GM18867 (cell line): ENCODE measurements at regions not wholly inside any gene's neighbourhood (a gene's known extent, or its start where the extent isn't known, plus 50 kb on each side); places are given as distances from the start of the nearest gene placed in this dataset.
"Not testable (repeated sequence)": the region's sequence is repeated elsewhere in the genome, so short reads cannot be mapped to it uniquely, and the experiment has no call there.

Experiments
- ATAC-seq: cut with Tn5 transposase; IDR thresholded peaks from one replicate; pipeline ENCODE4 v1.9.1; 2021; ENCODE audit warnings: mild to moderate bottlenecking, moderate library complexity; ENCODE audit not compliant: unreplicated experiment

DNA sequence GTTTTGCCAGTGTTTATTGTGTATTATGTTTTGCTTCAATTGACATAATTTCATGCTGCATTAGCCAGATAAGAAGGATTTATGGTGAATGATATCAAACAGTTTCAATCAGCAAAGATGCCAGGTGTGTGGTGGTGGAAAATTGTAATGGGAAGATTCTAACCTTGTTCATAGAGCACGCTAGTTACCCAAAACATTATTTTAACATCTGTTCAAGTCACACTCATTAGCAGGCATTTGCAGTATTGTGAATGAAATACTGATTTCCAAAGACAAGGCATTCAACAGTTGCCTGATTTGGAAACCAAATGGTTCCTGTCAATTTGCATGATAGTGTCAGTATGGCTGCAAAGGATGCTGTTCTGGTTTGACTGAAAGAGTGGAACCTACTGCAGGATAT, 129.7 kb downstream of the EPC1 start:
- ATAC-seq, result no peak

DNA sequence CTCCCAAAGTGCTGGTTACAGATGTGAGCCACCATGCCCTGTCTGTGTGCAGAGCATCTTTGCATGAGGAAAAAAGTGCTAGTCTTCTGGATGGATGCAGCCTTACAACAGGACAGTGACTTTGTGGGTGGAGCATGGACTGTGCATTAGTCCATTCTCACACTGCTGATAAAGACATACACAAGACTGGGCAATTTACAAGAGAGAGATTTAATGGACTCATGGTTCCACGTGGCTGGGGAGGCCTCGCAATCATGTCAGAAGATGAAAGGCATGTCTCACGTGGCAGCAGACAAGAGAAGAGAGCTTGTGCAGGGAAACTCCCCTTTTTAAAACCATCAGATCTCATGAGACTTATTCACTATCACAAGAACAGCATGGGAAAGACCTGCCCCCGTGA, 133.1 kb downstream of the EPC1 start:
- not testable (repeated sequence) for ATAC-seq

DNA sequence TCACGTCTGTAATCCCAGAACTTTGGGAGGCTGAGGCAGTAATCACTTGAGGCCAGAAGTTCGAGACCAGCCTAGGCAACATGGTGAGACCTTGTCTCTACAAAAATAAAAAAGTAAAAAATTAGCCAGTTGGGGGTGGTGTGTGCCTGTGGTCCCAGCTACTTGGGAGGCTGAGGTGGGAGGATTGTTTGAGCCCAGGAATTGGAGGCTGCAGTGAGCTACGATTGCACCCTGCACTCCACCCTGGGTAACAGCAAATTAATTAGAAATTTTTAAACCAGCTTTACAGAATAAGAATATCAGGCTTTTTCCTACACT, 136.0 kb downstream of the EPC1 start:
- no peak for ATAC-seq

DNA sequence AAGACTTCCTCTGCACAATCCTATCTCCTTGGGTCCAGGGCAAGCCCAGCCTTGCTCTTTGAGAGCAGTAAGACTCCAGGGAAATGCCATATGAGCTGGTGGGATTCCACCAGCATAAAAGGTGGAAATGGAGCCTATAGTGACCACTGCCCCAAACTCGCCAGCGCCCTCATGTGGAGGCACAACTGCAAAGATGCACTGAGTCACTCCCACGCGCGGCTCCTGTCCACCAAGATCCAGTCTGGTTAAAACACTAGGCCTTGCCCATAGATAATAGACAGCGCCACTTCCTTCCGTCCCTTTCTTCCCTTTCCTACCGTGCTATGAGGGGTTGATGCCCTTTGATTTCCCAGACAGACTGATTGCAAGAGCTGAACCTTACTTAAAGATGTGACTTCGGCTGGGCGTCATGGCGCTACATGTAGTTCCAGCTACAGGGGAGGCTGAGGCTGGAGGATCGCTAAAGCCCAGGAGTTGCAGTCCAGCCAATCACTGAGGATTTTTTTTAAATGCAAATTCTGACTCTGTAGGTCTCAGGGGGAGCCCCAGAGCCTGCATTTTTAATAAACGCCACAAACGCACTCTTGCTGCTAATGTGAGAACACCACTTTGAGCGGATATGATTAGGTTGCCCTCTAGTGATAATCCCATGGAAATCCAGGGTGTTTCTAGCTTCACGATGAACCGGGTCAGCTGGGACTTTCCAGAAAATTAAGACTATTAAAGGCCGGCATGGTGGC, 136.5 kb downstream of the EPC1 start:
- ATAC-seq, result peak; percentile 49

DNA sequence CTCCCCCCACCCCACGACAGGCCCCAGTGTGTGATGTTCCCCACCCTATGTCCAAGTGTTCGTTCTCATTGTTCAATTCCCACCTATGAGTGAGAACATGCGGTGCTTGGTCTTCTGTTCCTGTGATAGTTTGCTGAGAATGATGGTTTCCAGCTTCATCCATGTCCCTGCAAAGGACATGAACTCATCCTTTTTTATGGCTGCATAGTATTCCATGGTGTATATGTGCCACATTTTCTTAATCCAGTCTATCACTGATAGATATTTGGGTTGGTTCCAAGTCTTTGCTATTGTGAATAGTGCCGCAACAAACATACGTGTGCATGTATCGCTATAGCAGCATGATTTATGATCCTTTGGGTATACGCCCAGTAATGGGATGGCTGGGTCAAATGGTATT, 139.0 kb downstream of the EPC1 start:
- ATAC-seq, result not testable (repeated sequence)

DNA sequence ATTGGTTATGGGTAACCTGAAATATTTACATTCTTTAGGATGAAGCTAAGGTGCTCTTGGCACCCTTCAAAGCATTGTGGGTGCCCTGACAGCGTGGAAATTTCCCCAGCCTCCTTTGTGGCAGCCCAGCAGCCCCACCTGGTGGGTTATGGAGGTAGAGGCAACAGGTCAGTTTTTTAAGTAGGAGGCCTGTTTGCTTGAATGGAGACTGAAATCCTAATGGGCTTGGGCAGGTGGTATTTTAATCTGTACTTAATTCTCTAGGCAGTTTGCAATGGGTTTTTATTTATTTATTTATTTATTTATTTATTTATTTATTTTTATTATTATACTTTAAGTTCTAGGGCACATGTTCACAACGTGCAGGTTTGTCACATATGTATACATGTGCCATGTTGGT, 139.4 kb downstream of the EPC1 start:
- ATAC-seq, result peak; percentile 84

DNA sequence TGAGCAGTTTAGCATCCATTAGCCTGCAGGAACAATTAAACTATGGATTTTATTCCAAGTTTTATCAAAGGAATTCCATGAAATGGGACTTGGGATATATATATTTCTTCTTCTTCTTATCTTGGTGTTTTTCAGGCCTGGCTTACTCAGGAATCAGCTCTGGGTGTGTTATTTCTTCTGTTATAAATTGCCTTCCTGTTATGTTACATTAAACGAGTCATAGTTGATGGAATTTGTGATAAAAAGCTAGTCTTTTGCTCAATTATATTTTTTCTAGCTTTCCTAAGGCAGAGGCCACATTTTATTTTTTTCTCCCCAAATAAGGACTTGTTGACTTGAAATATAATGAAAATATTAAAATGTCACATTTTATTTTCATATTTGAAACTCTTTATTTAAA, 141.3 kb downstream of the EPC1 start:
- no peak for ATAC-seq

DNA sequence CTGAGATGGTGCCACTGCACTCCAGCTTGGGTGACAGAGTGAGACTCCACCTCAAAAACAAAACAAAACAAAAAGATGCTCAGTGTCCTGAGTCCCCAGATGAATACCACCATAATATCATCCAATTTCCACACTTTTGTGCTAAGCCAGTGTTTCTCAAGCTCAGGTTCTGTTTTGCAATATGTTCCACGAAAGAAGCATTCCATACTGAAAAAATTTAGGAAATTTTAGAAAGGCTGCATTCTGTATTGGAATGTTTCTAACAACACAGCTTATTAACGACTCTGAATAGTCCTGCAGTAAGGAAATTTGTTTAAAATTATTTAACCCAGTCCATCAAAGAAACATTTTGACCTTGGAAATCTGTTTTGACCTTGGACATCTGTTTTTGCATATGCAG, 142.4 kb downstream of the EPC1 start:
- no peak for ATAC-seq

DNA sequence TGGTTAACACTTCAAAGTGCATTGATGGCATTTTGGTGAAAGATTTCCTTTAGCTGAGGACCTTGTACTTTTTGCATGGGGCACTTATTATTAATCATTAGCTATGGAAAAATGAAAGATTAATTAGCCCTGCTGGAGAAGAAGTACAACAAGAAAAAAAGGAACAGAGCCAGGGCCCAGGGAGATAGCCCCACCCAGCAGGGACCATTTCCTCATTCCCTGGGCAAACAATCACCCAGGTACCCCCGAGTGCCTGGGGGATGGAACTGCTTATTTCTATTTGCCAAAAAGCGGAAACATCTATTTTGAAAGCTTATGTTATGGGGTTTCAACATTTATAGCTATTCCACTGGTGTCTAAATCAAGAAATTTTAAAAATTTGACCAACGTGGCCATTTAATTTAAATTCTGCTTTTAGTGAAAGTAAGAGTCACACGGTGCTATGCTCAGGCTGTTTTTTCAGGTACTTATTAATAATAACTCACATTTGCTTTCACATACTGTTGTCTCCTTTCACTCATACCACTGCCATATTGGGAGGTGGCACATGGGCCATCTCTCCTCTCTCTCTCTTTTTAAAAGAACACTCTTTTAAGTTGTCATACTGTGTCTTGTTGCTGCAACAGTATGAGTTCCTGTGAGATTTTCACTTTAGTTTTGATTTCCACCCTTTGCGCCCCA, 143.6 kb upstream of the KIF5B start:
- no peak for ATAC-seq

DNA sequence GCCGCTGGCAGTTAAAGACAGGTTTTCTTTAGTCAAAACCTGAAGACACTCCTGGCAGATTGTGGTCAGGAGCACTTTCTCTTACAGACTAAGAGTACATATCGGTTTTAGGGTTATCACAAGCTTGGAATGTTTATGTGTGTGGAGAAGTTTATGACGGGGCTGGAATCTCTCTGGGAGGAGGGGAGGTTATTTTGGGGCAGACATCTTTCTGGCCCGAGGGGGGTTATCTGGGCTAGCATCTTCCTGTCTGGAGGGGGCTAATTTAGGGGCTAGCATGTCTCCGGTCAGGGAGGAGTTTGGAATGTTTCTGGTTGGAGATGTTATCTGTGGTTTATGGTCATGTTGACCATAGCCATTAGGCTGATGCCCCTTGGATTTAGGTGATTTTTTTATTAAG, 141.2 kb upstream of the KIF5B start:
- ATAC-seq, result no peak

DNA sequence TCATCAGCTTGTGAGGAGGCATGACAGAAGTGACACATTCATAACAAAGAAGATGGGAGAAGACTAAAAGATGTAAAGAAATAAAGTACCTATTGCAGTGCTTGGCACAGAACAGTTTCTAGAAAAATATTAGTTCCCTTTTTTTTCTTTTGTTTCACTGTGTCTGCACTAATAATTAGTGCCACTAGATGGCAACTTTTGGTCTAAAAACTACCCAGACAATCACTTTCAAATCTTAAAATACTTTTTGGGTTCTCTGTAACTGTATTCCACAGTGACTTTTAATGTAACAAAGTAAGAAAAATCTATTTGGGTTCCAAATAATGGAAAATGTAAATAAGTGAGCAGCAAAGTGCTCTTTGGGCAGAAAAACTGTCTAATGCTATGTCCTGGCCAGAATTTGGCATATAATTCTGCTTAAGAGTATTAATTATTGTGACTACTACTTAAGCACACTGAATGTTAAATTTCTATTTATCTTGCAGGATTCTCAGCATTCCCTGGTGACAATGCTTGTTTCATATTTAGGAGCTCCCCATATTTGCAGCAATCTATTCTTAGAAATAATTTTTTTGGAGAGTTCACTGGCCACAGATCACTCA, 134.8 kb upstream of the KIF5B start:
- ATAC-seq, result peak; percentile 73

DNA sequence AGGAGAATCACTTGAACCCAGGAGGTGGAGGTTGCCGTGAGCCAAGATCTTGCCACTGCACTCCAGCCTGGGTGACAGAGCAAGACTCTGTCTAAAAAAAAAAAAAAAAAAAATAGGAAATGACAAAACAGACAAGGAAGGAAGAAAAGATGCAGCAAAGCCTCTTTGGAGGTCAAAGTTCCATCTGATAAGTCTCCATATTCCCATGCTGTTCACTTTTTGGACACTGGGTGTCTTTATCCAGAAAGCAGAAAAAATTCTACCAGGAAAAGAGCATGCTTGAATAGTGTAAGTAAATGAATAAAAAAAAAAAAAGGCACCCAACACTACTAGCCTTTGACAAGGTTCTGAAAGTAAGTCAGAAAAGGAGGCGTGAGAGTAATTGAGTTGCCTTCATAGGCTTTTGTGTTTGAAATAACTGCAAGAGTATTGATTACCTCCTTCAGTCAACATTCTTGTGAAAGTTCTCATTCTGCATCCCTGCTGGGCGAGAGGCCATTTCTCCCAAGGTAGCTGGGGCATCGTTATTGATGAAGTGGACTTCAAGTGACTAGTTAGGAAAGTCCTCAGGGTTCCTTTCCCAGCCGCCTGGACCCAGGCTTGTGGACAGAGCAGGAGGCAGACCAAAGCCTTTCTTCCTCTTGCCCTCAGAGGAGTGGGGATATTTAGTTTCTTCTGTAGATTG, 133.3 kb upstream of the KIF5B start:
- no peak for ATAC-seq

DNA sequence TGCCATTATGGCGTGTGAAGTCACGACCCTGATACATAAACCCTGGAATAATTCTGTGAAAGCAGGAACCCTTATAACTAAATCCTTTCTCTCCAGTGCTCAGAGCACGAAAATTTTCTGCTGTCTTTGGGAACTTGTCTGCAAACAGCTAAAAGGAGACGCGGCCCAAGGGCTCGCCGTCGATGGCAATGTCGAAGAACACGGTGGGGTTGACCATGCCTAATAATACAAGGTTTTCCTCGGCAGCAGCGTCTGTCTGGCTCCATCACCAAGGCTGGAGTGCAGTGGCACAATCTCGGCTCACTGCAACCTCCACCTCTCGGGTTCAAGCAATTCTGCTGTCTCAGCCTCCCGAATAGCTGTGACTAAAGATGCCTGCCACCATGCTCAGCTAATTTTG, 132.4 kb upstream of the KIF5B start:
- ATAC-seq, result not testable (repeated sequence)

DNA sequence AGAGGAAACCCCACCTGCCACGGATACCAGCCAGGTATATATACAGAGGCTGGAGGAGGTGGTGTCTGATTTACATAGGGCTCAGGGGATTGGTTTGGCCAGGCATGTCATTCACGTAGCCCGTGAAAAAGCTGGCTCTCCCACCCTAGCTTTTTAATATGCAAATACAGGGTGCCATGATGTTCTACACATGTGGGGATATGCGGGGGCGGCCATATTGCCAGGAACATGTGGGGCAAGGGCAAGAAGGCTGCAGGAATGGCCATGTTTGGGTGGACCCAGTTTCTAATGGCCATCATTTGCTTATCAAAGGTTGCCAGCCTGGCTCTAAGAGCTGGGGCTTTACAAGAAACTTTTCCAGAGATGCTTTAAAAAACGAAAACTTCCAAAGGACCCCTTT, 131.5 kb upstream of the KIF5B start:
- ATAC-seq, result no peak

DNA sequence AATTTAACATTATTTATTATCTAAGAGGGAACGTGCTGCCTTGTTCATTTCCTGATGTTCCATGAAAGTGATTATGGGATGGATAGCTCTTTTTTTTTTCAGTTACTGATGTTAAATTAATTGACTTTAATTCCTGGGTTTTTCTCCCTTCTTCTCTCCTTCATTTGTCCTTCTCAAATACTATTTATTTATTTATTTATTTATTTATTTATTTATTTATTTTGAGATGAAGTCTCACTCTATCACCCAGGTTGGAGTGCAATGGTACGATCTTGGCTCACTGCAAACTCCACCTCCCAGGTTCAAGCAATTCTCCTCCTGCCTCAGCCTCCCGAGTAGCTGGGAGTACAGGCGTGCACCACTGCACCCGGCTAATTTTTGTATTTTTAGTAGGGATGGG, 127.4 kb upstream of the KIF5B start:
- ATAC-seq, result not testable (repeated sequence)

DNA sequence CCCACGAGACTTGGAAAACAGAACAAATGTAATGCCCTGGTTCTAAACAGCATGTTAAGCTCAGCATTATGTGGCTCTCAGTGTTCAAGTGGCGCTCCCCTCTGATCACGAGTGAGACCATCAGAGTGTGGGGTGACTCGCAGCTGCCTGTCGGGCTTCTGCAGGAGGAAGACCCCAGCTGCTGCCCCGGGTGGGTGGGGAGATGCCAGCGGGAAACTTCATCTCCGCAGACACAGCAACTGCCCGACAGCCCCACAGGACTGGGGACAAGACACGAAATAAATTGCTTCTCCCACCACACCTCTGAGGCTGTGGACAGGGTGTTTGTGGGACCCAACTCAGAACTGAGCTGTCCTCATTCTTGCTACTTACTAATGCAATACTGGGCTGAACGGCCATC, 126.3 kb upstream of the KIF5B start:
- no peak for ATAC-seq

DNA sequence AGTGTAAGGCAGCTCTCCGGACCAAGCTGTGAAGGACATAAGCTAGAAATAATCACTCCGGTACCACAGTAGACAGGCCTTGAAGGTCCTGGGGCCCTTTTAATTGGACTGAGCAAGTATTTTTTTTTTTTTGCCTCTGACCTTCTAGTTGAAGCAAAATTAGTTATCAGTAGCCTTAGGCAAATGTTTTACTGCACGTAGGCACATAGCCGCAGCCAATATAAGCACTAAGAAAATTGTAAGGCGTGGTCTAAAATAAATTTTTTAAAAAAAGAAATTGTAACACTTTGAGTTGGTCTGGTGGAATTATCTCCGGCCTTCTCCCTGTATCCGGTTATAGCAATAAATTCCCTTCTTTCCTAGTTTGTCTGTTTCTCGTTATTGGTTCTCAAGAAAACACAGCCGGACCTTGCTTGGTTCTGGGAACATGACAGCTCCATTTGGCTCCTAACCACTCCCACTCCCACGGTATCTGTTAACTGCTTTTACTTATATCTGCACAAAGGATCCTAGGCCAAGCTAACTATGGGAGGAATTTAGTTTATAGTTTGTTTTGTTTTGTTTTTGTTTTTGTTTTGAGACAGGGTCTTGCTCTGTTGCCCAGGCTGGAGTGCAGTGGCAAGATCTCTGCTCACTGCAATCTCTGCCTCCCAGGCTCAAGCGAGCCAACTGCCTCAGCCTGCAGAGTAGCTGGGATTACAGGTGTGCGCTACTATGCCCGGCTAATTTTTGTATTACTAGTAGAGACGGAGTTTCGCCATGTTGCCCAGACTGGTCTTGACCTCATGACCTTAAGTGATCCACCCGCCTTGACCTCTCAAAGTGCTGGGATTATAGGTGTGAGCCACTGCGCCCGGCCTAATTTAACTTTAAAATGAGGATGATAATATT, 124.4 kb upstream of the KIF5B start:
- no peak for ATAC-seq

DNA sequence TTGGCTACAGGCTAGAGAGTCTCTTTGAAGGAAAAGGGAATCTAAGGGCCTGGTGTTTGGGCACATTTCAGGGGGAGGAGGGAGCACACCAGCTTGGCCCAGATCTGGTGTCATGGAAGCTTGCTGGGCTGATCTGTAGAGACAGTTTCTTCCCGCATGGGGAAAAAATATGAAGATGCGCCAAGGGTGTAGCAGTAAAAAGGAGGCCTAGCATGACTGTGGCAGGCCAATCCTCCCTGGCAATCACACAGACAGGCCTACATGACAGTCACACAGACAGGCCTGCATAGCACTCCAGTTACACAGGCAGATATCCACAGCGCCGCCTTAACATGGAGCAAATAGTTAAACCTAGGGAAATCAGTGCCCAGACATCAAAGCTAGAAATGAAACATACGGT, 123.6 kb upstream of the KIF5B start:
- no peak for ATAC-seq

DNA sequence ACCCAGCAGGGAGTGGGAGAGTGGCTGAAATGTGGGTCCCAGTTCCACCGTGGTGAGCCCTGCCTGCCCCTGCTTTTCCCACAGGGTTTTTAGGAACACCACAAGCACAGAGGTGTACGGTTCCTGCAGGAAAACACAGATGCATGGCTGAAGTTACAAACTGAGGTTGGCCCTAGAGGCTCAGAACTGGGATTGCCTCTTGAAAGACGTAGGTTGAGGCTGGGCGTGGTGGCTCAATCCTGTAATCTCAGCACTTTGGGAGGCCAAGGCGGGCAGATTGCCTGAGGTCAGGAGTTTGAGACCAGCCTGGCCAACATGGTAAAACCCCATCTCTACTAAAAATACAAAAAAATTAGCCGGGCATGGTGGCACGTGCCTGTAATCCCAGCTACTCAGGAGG, 121.4 kb upstream of the KIF5B start:
- not testable (repeated sequence) for ATAC-seq

DNA sequence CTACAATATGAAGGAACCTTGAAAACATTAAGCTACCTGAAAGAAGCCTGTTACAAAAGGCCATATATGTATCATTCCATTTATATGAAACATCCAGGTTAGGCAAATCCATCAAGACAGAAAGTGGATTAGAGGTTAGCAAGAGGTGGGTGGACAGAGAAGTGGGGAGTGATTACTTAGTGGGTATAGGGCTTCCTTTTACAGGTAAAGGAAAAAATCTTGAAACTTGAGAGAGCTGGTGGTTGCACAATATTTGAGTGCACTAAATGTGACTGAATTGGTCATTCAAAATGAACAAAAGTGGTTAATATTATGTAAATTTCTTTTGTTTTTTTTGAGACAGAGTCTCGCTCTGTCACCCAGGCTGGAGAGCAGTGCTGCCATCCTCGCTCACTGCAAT, 119.4 kb upstream of the KIF5B start:
- ATAC-seq, result no peak

DNA sequence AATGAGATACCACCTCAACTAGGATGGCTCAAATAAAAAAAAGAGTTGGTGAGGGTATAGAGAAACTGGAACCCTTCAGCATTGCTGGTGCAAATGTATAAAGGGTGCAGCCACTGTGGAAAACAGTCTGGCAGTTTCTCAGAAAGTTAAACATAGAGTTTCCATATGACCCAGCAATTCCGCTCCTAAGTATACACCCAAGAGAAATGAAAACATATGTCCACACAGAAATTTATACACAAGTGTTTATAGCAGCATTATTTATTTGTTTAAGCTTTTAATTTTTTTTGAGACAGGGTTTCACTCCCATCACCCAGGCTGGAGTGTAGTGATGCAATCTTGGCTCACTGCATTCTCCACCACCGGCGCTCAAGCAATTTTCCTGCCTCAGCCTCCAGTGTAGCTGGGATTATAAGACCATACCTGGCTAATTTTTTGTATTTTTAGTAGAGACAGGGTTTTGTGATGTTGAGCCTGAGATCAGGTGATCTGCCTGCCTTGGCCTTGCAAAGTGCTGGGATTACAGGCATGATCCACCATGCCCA, 118.2 kb upstream of the KIF5B start:
- no peak for ATAC-seq
